ENCODE measurements at regions not wholly inside any gene's neighbourhood (a gene's known extent, or its start where the extent isn't known, plus 50 kb on each side); places are given as distances from the start of the nearest gene placed in this dataset.

GRCh38 chr5:129821477-129822131 lies 73.7 kb downstream of the MINAR2 start:
- no peak for DNase-seq (ENCODE audit: low read depth)
- Histone ChIP-seq H3K36me3 (ENCODE audit: control insufficient read depth, insufficient read depth, low read length, severe bottlenecking) (no peaks in the 10 kb centered on the region), H3K27me3 (replicated peaks; ENCODE audit: control insufficient read depth, insufficient read depth, low read length) (no peaks in the 10 kb centered on the region), H3K9me3 (ENCODE audit: control insufficient read depth, low read length) (no peaks in the 10 kb centered on the region), H3K4me1 (ENCODE audit: control insufficient read depth, insufficient read depth, low read length) (no peaks in the 10 kb centered on the region), H3K4me3 (ENCODE audit: low read length) (no peak overlapping the region), H3K9ac (ENCODE audit: low read length) (no peak overlapping the region)

DNA sequence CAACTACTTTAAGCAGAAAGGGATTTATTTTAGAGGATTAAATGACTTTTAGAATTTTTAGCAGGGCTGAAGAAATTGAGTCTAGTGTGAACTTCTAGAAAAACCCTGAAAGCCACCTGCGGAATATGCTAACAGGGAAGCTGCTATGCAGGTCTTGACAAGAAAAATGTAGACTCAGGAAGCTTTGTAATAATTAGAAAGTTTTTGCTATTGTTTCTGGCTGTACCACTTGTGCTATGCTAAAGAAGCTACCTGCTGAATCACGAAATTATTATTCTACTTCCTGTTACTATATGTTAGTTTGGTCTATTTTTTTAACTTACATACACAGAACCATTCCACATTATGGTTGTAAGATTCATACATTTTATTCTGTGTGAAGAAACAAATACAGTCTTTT lies 74.0 kb upstream of the CHSY3 start:
- H3K9ac ChIP-seq (ENCODE audit: low read length), result no peak overlapping the region
- peaks cover 2% of the 10 kb centered on the region for H3K4me1 ChIP-seq (ENCODE audit: control insufficient read depth, insufficient read depth, low read length)
- no peaks in the 10 kb centered on the region for H3K27me3 ChIP-seq (replicated peaks; ENCODE audit: control insufficient read depth, insufficient read depth, low read length)
- no peak for DNase-seq (ENCODE audit: low read depth)
- no peak overlapping the region for H3K4me3 ChIP-seq (ENCODE audit: low read length)
- no peaks in the 10 kb centered on the region for H3K36me3 ChIP-seq (ENCODE audit: control insufficient read depth, insufficient read depth, low read length, severe bottlenecking)
- H3K9me3 ChIP-seq (ENCODE audit: control insufficient read depth, low read length), result no peaks in the 10 kb centered on the region

DNA sequence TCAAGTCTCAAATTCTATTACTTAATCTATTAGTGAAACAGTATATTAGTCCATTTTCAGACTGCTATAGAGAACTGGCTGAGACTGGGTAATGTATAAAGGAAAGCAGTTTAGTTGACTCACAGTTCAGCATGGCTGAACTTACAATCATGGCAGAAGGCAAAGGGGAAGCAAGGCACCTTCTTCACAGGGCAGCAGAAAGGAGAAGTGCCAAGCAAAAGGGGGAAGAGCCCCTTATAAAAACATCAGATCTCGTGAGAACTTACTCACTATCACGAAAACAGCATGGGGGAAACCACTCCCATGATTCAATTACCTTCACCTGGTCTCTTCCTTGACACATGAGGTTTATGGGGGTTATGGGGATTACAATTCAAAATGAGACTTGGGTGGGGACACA lies 67.9 kb upstream of the CHSY3 start:
- Histone ChIP-seq H3K4me3 (ENCODE audit: low read length) (no peak overlapping the region), H3K9me3 (ENCODE audit: control insufficient read depth, low read length) (no peaks in the 10 kb centered on the region), H3K36me3 (ENCODE audit: control insufficient read depth, insufficient read depth, low read length, severe bottlenecking) (no peaks in the 10 kb centered on the region), H3K9ac (ENCODE audit: low read length) (no peak overlapping the region), H3K4me1 (ENCODE audit: control insufficient read depth, insufficient read depth, low read length) (peaks cover 6% of the 10 kb centered on the region), H3K27me3 (replicated peaks; ENCODE audit: control insufficient read depth, insufficient read depth, low read length) (no peaks in the 10 kb centered on the region)
- no peak for DNase-seq (ENCODE audit: low read depth)

DNA sequence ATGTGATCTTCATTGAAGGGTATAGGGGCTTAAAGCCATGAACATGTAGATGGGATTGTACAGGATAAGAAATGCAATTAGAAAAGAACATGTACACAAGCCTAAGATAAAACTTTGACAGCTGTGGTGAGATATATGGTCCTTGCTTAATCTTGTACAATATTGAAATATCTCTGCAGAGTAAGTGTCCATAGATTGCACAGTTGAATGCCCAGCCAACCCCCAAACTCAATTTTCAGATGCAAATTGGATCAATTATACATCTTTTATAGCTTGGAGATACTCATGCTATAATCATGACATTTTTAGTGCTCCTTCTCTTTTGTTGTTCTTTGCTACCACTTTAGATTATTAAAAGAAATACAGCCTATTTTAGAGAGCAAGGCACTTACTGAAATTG lies 59.5 kb upstream of the CHSY3 start:
- Histone ChIP-seq H3K4me1 (ENCODE audit: control insufficient read depth, insufficient read depth, low read length) (no peaks in the 10 kb centered on the region), H3K9ac (ENCODE audit: low read length) (no peak overlapping the region), H3K9me3 (ENCODE audit: control insufficient read depth, low read length) (no peaks in the 10 kb centered on the region), H3K4me3 (ENCODE audit: low read length) (no peak overlapping the region), H3K27me3 (replicated peaks; ENCODE audit: control insufficient read depth, insufficient read depth, low read length) (no peaks in the 10 kb centered on the region), H3K36me3 (ENCODE audit: control insufficient read depth, insufficient read depth, low read length, severe bottlenecking) (no peaks in the 10 kb centered on the region)
- DNase-seq (ENCODE audit: low read depth), result no peak

DNA sequence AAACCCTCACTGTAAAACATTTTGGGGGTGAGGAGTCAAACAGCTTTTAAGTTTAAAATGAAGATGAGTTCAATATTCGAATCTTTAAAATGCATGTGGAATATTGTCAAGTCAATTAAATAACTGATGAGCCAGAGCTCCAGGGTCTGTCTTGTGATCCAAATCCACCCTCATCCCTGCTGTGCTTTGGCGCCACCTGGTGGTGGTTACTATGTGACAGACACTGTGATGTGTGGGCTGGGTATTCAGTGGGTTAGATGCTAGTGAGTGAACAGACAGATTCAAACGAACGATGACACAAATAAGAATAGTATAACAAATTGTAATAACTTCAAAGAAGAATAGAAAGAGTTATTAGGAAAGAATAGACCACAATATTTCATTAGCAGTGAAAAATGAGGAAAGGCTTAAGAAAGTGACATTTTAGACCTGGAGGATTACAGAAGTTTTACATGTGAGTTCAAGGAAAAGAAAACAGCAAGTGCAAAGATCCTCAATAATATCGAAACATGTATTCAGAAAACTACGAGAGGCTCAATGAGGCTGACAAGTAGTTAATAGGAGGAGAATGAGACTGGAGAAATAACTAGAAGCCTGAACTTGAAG lies 51.4 kb upstream of the CHSY3 start:
- peak; percentile 93 for DNase-seq (ENCODE audit: low read depth)
- H3K9me3 ChIP-seq (ENCODE audit: control insufficient read depth, low read length), result no peaks in the 10 kb centered on the region
- H3K27me3 ChIP-seq (replicated peaks; ENCODE audit: control insufficient read depth, insufficient read depth, low read length), result no peaks in the 10 kb centered on the region
- H3K36me3 ChIP-seq (ENCODE audit: control insufficient read depth, insufficient read depth, low read length, severe bottlenecking), result no peaks in the 10 kb centered on the region
- no peak overlapping the region for H3K9ac ChIP-seq (ENCODE audit: low read length)
- H3K4me3 ChIP-seq (ENCODE audit: low read length), result no peak overlapping the region
- peaks cover 10% of the 10 kb centered on the region for H3K4me1 ChIP-seq (ENCODE audit: control insufficient read depth, insufficient read depth, low read length)

DNA sequence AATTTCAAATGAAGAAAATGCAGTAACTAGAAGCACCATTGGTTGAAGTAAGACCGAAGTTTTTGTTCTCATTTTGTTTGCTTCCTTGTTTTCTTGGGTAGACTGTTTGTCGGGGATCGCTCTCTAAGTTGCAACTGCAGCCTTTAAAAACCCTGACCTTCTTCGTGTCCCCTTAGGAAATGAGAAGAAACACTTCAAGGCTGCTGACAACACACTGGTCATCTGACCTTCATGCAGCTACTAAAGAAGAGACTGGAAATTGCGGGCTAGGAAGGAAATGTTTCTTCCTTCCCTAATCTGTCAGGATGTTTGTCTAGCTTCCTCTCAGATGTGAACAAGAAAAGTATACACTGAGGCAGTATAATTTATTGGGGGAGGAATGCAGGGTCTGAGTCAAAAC lies 50.7 kb upstream of the CHSY3 start:
- H3K9ac ChIP-seq (ENCODE audit: low read length), result no peak overlapping the region
- no peak for DNase-seq (ENCODE audit: low read depth)

More for the DNA sequence above, 50.7 kb upstream of the CHSY3 start:
- Histone ChIP-seq H3K4me1 (ENCODE audit: control insufficient read depth, insufficient read depth, low read length) (peaks cover 10% of the 10 kb centered on the region), H3K36me3 (ENCODE audit: control insufficient read depth, insufficient read depth, low read length, severe bottlenecking) (no peaks in the 10 kb centered on the region), H3K9me3 (ENCODE audit: control insufficient read depth, low read length) (no peaks in the 10 kb centered on the region), H3K27me3 (replicated peaks; ENCODE audit: control insufficient read depth, insufficient read depth, low read length) (no peaks in the 10 kb centered on the region), H3K4me3 (ENCODE audit: low read length) (no peak overlapping the region)

All from adipocyte (in vitro differentiated cells).